ENCODE measurements at regions not wholly inside any gene's neighbourhood (a gene's known extent, or its start where the extent isn't known, plus 50 kb on each side); places are given as distances from the start of the nearest gene placed in this dataset.

GRCh38 chr1:82861749-82862148, 1061.0 kb downstream of the ADGRL2 start:
- DNase-seq (ENCODE audit: low spot score): no peak
- in situ Hi-C loops (cut with MboI; ENCODE audit: low sequenced_read_pairs, unreplicated experiment): no loop called here
- TF ChIP-seq CTCF (IDR thresholded peaks at IDR 0.05; ENCODE audit: borderline replicate concordance, control extremely low read depth, extremely low read depth, insufficient read depth, missing control alignments): no peak

- TF ChIP-seq CTCF (IDR thresholded peaks at IDR 0.05; ENCODE audit: borderline replicate concordance, control extremely low read depth, extremely low read depth, insufficient read depth, missing control alignments): no peak
- in situ Hi-C loops (cut with MboI; ENCODE audit: low sequenced_read_pairs, unreplicated experiment): no loop called here
- DNase-seq (ENCODE audit: low spot score): no peak
These were observed 1057.3 kb downstream of the ADGRL2 start for GRCh38 chr1:82858031-82858430.

GRCh38 chr1:82849460-82849859, 1048.7 kb downstream of the ADGRL2 start:
- in situ Hi-C loops (cut with MboI; ENCODE audit: low sequenced_read_pairs, unreplicated experiment): no loop called here
- TF ChIP-seq CTCF (IDR thresholded peaks at IDR 0.05; ENCODE audit: borderline replicate concordance, control extremely low read depth, extremely low read depth, insufficient read depth, missing control alignments): no peak
- no peak for DNase-seq (ENCODE audit: low spot score)

GRCh38 chr1:82848043-82848442, 1047.3 kb downstream of the ADGRL2 start:
- in situ Hi-C loops (cut with MboI; ENCODE audit: low sequenced_read_pairs, unreplicated experiment): no loop called here
- DNase-seq (ENCODE audit: low spot score): no peak
- no peak for TF ChIP-seq CTCF (IDR thresholded peaks at IDR 0.05; ENCODE audit: borderline replicate concordance, control extremely low read depth, extremely low read depth, insufficient read depth, missing control alignments)

- in situ Hi-C loops (cut with MboI; ENCODE audit: low sequenced_read_pairs, unreplicated experiment): no loop called here
- DNase-seq (ENCODE audit: low spot score): no peak
- TF ChIP-seq CTCF (IDR thresholded peaks at IDR 0.05; ENCODE audit: borderline replicate concordance, control extremely low read depth, extremely low read depth, insufficient read depth, missing control alignments): no peak
These were observed 1045.1 kb downstream of the ADGRL2 start for GRCh38 chr1:82845866-82846265.

- TF ChIP-seq CTCF (IDR thresholded peaks at IDR 0.05; ENCODE audit: borderline replicate concordance, control extremely low read depth, extremely low read depth, insufficient read depth, missing control alignments): no peak
- DNase-seq (ENCODE audit: low spot score): no peak
- in situ Hi-C loops (cut with MboI; ENCODE audit: low sequenced_read_pairs, unreplicated experiment): no loop called here
These were observed 1044.4 kb downstream of the ADGRL2 start for GRCh38 chr1:82844911-82845827.
